ENCODE measurements at regions not wholly inside any gene's neighbourhood (a gene's known extent, or its start where the extent isn't known, plus 50 kb on each side); places are given as distances from the start of the nearest gene placed in this dataset.

Small RNA genes in the stretch of these regions (small RNA-seq; reads per million reads assigned to genes)
- 0 reads per million in 2 donors for gene RNU6-1124P
- gene RNU6-630P: 0 reads per million in 2 donors
- 0 reads per million in 2 donors for gene Z92545.1
